ENCODE measurements at regions not wholly inside any gene's neighbourhood (a gene's known extent, or its start where the extent isn't known, plus 50 kb on each side); places are given as distances from the start of the nearest gene placed in this dataset.

GRCh38 chr6:62670490-62671223, 384.6 kb upstream of the KHDRBS2 start:
- DNase-seq (ENCODE audit: low spot score), result no peak

GRCh38 chr6:62669831-62670230, 383.8 kb upstream of the KHDRBS2 start:
- DNase-seq (ENCODE audit: low spot score), result no peak

GRCh38 chr6:62652692-62653328, 366.8 kb upstream of the KHDRBS2 start:
- no peak for DNase-seq (ENCODE audit: low spot score)

DNA sequence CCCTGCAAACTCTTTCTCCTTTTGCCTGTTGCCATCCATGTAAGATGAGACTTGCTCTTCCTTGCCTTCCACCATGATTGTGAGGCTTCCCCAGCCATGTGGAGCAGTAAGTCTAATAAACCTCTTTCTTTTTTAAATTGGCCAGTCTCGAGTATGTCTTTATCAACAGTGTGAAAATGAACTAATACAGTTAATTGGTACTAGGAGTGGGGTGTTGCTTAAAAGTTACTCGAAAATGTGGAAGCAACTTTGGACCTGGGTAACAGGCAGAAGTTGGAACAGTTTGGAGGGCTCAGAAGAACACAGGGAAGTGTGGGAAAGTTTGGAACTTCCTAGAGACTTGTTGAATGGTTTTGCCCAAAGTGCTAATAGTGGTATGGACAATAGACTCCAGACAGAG, 359.2 kb upstream of the KHDRBS2 start:
- DNase-seq (ENCODE audit: low spot score), result no peak

- no peak for DNase-seq (ENCODE audit: low spot score)
Observed at GRCh38 chr6:62640749-62641148, 354.7 kb upstream of the KHDRBS2 start.

DNA sequence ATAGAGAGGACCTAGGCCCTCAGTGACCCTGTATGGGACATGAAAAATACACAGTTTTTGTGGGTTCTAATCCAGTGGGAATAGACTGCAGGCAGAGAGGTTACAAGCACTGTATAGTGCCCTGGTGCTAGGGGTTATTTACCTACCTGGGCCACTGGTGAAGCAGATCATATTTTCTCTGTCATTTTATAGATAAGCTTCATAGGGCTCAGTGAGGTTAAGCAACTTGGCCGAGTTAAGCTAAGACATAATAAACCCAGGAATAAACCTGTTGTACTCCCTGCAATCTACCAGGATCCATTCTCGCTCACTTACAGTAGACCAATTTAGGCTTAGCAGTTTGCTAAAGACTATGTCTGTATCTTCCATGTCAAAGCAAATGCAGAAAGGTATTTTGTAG, 340.6 kb upstream of the KHDRBS2 start:
- no peak for DNase-seq (ENCODE audit: low spot score)

GRCh38 chr6:62623846-62624532, 338.0 kb upstream of the KHDRBS2 start:
- peak; percentile 59 for DNase-seq (ENCODE audit: low spot score)

- DNase-seq (ENCODE audit: low spot score), result no peak
Observed at GRCh38 chr6:62615366-62616015, 329.5 kb upstream of the KHDRBS2 start.

DNA sequence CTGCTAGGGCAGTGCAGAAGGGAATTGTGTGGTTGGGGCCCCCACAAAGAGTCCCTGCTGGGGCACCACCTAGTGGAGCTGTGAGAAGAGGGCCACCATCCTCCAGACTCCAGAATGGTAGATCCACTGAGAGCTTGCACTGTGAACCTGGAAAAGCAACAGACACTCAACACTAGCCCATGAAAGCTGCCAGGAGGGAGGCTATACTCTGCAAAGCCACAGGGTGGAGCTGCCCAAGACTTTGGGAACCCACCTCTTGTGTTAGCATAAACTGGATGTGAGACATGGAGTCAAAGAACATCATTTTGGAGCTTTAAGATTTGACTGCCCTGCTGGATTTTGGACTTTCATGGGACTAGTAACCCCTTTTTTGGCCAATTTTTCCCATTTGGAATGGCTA, 328.4 kb upstream of the KHDRBS2 start:
- peak; percentile 30 for DNase-seq (ENCODE audit: low spot score)

DNA sequence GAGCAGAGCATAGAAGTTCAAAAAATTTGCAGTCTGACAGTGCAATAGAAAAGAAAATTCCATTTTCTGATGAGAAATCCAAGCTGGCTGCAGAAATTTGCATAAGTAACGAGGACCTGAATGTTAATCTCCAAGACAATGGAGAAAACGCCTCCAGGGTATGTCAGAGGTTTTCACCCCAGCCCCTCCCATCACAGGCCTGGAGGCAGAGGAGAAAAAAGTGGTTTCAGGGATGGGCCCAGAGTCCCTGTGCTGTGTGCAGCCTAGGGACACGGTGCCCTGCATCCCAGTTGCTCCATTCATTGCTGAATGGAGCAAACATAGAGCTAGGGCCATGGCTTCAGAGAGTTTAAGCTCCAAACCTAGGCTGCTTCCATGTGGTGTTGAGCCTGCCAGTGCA, 327.9 kb upstream of the KHDRBS2 start:
- no peak for DNase-seq (ENCODE audit: low spot score)

DNA sequence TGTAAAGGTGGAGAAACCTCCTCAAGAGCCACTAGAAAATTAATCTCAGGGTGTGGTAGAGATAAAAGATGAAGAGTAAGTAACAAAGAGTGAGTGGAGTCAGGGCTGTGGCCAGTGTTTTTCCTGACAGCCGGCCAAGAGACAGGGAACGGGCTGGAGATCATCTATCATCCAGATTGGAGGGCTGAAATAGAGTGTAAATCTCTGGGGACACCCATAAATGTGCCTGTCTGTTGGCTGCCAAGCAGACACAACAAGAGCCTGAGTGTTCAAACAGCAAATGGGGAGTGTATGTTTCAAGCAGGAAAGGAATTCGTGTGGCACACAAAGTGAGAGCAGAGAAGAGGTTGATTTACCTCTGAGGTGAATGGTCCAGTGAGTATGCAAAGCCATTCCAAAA, 326.4 kb upstream of the KHDRBS2 start:
- DNase-seq (ENCODE audit: low spot score), result no peak

DNA sequence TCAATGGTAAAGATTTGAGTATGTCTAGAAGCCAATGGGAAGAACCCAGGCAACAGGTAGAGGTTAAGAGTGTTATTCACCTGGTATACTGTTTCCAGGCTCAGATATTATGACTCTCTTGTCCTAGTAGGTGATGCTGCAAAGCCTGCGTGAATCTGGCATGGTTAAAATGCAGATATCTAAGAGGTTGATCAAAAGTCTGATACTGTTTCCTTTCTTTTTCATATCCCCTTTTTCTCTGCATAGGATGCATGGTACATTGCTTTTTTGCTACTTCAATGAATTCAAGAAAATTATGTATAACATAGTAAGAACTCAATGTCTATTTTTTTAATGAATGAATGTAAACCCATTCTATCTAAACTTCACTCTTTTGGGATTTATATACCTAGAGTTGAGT, 284.3 kb upstream of the KHDRBS2 start:
- DNase-seq (ENCODE audit: low spot score), result no peak

DNA sequence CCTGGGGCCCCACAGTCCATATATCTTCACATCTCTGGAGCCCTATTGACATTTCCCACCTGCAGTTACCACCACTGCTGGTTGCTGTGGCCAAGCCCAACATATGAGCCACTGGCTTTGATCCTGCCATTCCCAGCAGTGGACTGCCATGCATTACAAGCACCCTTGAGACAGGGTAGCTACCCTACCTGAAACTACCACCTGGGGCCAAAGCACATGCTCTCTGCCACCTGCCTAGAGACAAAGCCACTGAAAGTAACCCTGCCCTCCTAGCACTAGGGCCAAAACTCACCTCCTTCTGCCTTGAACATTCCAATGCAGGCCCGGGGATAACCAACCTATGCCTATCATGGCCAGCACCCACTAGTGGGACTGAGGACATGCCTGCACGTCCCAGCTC, 255.5 kb upstream of the KHDRBS2 start:
- DNase-seq (ENCODE audit: low spot score), result no peak

GRCh38 chr6:62530985-62531384, 245.0 kb upstream of the KHDRBS2 start:
- no peak for DNase-seq (ENCODE audit: low spot score)

DNA sequence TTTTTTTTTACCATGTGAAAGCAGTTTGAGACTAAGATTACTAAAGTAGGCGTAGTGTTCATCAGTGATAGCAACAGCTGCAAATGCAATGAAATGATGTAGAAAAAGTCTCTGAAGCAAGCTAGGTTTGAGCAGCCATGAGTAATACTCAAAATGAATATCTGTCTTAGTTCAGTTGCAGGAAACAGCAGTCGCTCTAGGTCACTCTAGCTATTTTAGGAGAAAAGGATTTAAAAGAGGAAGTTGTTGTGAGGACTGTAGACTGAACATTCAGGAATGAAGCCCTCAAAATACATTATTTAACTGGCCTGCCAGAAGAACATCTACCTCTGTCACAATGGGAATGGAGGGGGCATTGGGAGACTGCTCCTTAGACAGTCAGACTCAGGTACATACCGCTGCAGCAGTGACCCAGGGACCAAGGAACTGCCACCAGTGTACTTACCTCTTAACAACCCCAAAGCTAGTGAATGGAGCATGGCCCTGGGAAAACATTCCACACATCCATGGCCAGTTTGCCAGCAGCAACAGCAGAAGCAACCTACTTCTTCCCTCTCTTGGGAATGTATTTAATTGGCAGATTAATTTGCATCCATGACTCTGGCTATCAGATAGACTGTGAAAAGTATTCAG, 243.0 kb upstream of the KHDRBS2 start:
- no peak for DNase-seq (ENCODE audit: low spot score)

DNA sequence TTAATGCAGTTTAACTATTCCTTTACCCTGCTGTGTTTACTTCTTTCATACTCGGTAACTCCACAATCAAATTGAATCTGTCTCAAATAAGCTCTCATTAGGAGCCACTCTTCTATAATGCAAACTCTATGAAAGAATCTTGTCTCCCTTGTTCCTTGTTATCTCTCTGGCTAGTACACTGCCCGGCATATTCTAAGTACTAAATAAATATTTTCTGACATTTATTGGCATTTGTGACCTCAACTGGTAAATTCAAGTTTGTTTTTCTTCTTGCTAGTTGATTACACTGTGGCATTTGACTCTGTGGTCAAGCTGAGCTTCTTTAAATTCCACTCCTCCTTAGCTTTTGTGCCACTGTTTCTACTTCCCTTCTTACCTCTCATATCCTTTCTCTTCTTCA, 237.6 kb upstream of the KHDRBS2 start:
- no peak for DNase-seq (ENCODE audit: low spot score)

GRCh38 chr6:62519574-62519973, 233.5 kb upstream of the KHDRBS2 start:
- DNase-seq (ENCODE audit: low spot score), result no peak

GRCh38 chr6:62516291-62517141, 230.5 kb upstream of the KHDRBS2 start:
- no peak for DNase-seq (ENCODE audit: low spot score)

GRCh38 chr6:62492192-62492822, 206.3 kb upstream of the KHDRBS2 start:
- DNase-seq (ENCODE audit: low spot score), result no peak

GRCh38 chr6:62480544-62480943, 194.5 kb upstream of the KHDRBS2 start:
- no peak for DNase-seq (ENCODE audit: low spot score)

All from HT-29 (cell line).